ENCODE measurements at regions not wholly inside any gene's neighbourhood (a gene's known extent, or its start where the extent isn't known, plus 50 kb on each side); places are given as distances from the start of the nearest gene placed in this dataset.
A peak's percentile ranks its signal among the peaks of the same experiment; 100 is the strongest.

GRCh38 chr3:74352166-74352565 is 262.3 kb downstream of the CNTN3 start:
- Histone ChIP-seq H3K27ac (no peak overlapping the region), H3K4me1 (replicated peaks in 1 of 2) (no peaks in the 10 kb centered on the region), H3K4me3 (no peak overlapping the region)
- 71 to 100% (median 100%) methylated on average over 1 of the region's 1 CpG; no CpG with 5 or more reads in 4 of the 10 experiments for WGBS, 10 experiments
- ATAC-seq (replicated peaks in 6 of 8), result no peak
- in situ Hi-C loops (cut with MboI; ENCODE audit: low pct_unique_long_range_greater_than_20kb in 2 of 9, low sequenced_read_pairs in 9 of 9, unreplicated experiment in 9 of 9), result no loop called here

- Histone ChIP-seq H3K4me3 (no peak overlapping the region), H3K4me1 (replicated peaks in 1 of 2) (no peaks in the 10 kb centered on the region), H3K27ac (no peak overlapping the region)
- in situ Hi-C loops (cut with MboI; ENCODE audit: low pct_unique_long_range_greater_than_20kb in 2 of 9, low sequenced_read_pairs in 9 of 9, unreplicated experiment in 9 of 9), result no loop called here
- 33 to 95% (median 75%) methylated on average over 1 to 5 of the region's 5 CpGs; no CpG with 5 or more reads in 1 of the 10 experiments for WGBS, 10 experiments
- ATAC-seq (replicated peaks in 6 of 8), result peak in 1 of 8 experiments; percentile 57
Measured at GRCh38 chr3:74351213-74351612, 263.2 kb downstream of the CNTN3 start.

- H3K4me3 ChIP-seq, result no peak overlapping the region
- H3K27ac ChIP-seq, result no peak overlapping the region
- WGBS, 10 experiments, result 29 to 100% (median 67%) methylated on average over 1 of the region's 1 CpG; no CpG with 5 or more reads in 4 of the 10 experiments
- H3K4me1 ChIP-seq (replicated peaks in 1 of 2), result no peaks in the 10 kb centered on the region
- peak in 1 of 8 experiments; percentile 65 for ATAC-seq (replicated peaks in 6 of 8)
- in situ Hi-C loops (cut with MboI; ENCODE audit: low pct_unique_long_range_greater_than_20kb in 2 of 9, low sequenced_read_pairs in 9 of 9, unreplicated experiment in 9 of 9), result no loop called here
Measured at GRCh38 chr3:74349015-74349414, 265.4 kb downstream of the CNTN3 start.

DNA sequence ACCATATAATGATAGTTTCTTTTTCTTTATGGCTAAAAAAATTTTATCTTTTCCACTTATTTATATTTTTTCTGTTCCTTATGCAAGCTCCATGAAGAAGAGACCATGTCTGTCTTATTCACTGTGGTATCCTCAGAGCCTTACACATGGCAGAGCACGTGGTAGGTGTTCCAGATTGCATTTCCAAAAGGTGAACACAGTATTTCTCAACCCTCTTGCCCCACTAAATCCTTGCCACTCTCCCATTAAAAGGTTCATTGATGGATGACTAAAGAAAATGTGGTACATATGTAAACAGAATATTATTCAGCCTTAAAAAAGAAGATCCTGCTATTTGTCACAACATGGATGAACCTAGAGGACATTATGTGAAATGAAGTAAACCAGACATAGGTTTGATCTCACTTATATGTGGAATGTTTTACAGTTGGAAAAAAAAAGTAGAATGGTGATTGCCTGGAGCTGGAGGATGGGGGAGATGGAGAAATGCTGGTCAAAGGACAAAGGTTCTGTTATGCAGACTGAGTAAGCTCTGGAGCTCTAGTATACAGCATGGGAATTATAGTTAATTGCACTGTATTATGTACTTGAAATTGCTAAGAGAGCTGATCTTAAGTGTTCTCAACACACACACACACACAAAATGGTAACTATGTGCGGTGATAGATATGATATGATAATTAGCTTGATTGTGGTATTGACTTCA is 266.7 kb downstream of the CNTN3 start:
- H3K27ac ChIP-seq, result no peak overlapping the region
- ATAC-seq (replicated peaks in 6 of 8), result no peak
- WGBS, 10 experiments, result 50 to 100% (median 73%) methylated on average over 1 to 2 of the region's 2 CpGs; no CpG with 5 or more reads in 2 of the 10 experiments
- in situ Hi-C loops (cut with MboI; ENCODE audit: low pct_unique_long_range_greater_than_20kb in 2 of 9, low sequenced_read_pairs in 9 of 9, unreplicated experiment in 9 of 9), result no loop called here
- H3K4me3 ChIP-seq, result no peak overlapping the region
- H3K4me1 ChIP-seq (replicated peaks in 1 of 2), result no peaks in the 10 kb centered on the region

- 81 to 100% (median 94%) methylated on average over 1 to 3 of the region's 3 CpGs for WGBS, 10 experiments
- in situ Hi-C loops (cut with MboI; ENCODE audit: low pct_unique_long_range_greater_than_20kb in 2 of 9, low sequenced_read_pairs in 9 of 9, unreplicated experiment in 9 of 9), result no loop called here
- H3K4me1 ChIP-seq (replicated peaks in 1 of 2), result no peaks in the 10 kb centered on the region
- H3K4me3 ChIP-seq, result no peak overlapping the region
- ATAC-seq (replicated peaks in 6 of 8), result no peak
- H3K27ac ChIP-seq, result no peak overlapping the region
Measured at GRCh38 chr3:74346896-74347295, 267.6 kb downstream of the CNTN3 start.

- WGBS, 10 experiments, result 86 to 100% (median 92%) methylated on average over 2 of the region's 2 CpGs
Measured at GRCh38 chr3:74345701-74346100, 268.8 kb downstream of the CNTN3 start.

GRCh38 chr3:74344865-74345440 is 269.5 kb downstream of the CNTN3 start:
- in situ Hi-C loops (cut with MboI; ENCODE audit: low pct_unique_long_range_greater_than_20kb in 2 of 9, low sequenced_read_pairs in 9 of 9, unreplicated experiment in 9 of 9), result no loop called here
- 63 to 100% (median 97%) methylated on average over 1 to 3 of the region's 3 CpGs; no CpG with 5 or more reads in 4 of the 10 experiments for WGBS, 10 experiments
- H3K4me3 ChIP-seq, result no peak overlapping the region
- H3K27ac ChIP-seq, result no peak overlapping the region
- no peak for ATAC-seq (replicated peaks in 6 of 8)
- no peaks in the 10 kb centered on the region for H3K4me1 ChIP-seq (replicated peaks in 1 of 2)

More at GRCh38 chr3:74345701-74346100, 268.8 kb downstream of the CNTN3 start:
- Histone ChIP-seq H3K27ac (no peak overlapping the region), H3K4me1 (replicated peaks in 1 of 2) (no peaks in the 10 kb centered on the region), H3K4me3 (no peak overlapping the region)
- in situ Hi-C loops (cut with MboI; ENCODE audit: low pct_unique_long_range_greater_than_20kb in 2 of 9, low sequenced_read_pairs in 9 of 9, unreplicated experiment in 9 of 9), result no loop called here
- no peak for ATAC-seq (replicated peaks in 6 of 8)

- 70 to 100% (median 94%) methylated on average over 1 to 4 of the region's 4 CpGs; no CpG with 5 or more reads in 2 of the 10 experiments for WGBS, 10 experiments
- no peaks in the 10 kb centered on the region for H3K4me1 ChIP-seq (replicated peaks in 1 of 2)
- in situ Hi-C loops (cut with MboI; ENCODE audit: low pct_unique_long_range_greater_than_20kb in 2 of 9, low sequenced_read_pairs in 9 of 9, unreplicated experiment in 9 of 9), result no loop called here
- ATAC-seq (replicated peaks in 6 of 8), result no peak
- H3K4me3 ChIP-seq, result no peak overlapping the region
- no peak overlapping the region for H3K27ac ChIP-seq
Measured at GRCh38 chr3:74343391-74343790, 271.1 kb downstream of the CNTN3 start.

- 50 to 100% (median 83%) methylated on average over 1 of the region's 1 CpG; no CpG with 5 or more reads in 1 of the 10 experiments for WGBS, 10 experiments
- no peak overlapping the region for H3K27ac ChIP-seq
- ATAC-seq (replicated peaks in 6 of 8), result no peak
- in situ Hi-C loops (cut with MboI; ENCODE audit: low pct_unique_long_range_greater_than_20kb in 2 of 9, low sequenced_read_pairs in 9 of 9, unreplicated experiment in 9 of 9), result no loop called here
- H3K4me3 ChIP-seq, result no peak overlapping the region
- no peaks in the 10 kb centered on the region for H3K4me1 ChIP-seq (replicated peaks in 1 of 2)
Measured at GRCh38 chr3:74338998-74339397, 275.5 kb downstream of the CNTN3 start.

- ATAC-seq (replicated peaks in 6 of 8), result peak in 1 of 8 experiments; percentile 37
- Histone ChIP-seq H3K4me1 (replicated peaks in 1 of 2) (no peaks in the 10 kb centered on the region), H3K4me3 (no peak overlapping the region), H3K27ac (no peak overlapping the region)
- WGBS, 10 experiments, result 44 to 92% (median 71%) methylated on average over 1 to 2 of the region's 2 CpGs; no CpG with 5 or more reads in 1 of the 10 experiments
- in situ Hi-C loops (cut with MboI; ENCODE audit: low pct_unique_long_range_greater_than_20kb in 2 of 9, low sequenced_read_pairs in 9 of 9, unreplicated experiment in 9 of 9), result no loop called here
Measured at GRCh38 chr3:74332165-74332564, 282.3 kb downstream of the CNTN3 start.

DNA sequence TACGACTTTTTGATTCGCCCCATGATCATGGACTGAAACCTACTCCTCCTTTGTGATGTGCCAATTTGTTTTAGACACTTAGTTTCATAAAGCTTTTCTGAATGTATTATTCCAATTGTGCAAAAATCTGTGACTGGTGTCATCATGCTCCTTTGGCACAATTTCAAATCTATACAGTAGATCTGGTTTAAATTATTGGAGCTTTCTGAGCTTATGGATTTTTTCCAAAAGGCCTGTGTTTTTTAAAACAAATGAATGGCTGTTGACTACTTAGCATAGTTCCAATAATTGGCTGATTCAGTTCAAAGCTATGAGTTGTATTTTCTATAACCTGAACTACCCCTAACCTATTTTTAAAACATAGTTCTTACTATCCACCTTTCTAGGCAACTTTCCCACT is 282.7 kb downstream of the CNTN3 start:
- in situ Hi-C loops (cut with MboI; ENCODE audit: low pct_unique_long_range_greater_than_20kb in 2 of 9, low sequenced_read_pairs in 9 of 9, unreplicated experiment in 9 of 9), result no loop called here
- no peak overlapping the region for H3K4me3 ChIP-seq
- WGBS, 10 experiments, result 50 to 100% (median 86%) methylated on average over 1 to 2 of the region's 2 CpGs; no CpG with 5 or more reads in 3 of the 10 experiments

GRCh38 chr3:74329096-74329495 is 285.4 kb downstream of the CNTN3 start:
- Histone ChIP-seq H3K4me1 (replicated peaks in 1 of 2) (no peaks in the 10 kb centered on the region), H3K27ac (no peak overlapping the region), H3K4me3 (no peak overlapping the region)
- no peak for ATAC-seq (replicated peaks in 6 of 8)
- in situ Hi-C loops (cut with MboI; ENCODE audit: low pct_unique_long_range_greater_than_20kb in 2 of 9, low sequenced_read_pairs in 9 of 9, unreplicated experiment in 9 of 9), result no loop called here

More for the DNA sequence above, 282.7 kb downstream of the CNTN3 start:
- no peak for ATAC-seq (replicated peaks in 6 of 8)
- Histone ChIP-seq H3K27ac (no peak overlapping the region), H3K4me1 (replicated peaks in 1 of 2) (no peaks in the 10 kb centered on the region)

GRCh38 chr3:74328435-74328834 is 286.0 kb downstream of the CNTN3 start:
- ATAC-seq (replicated peaks in 6 of 8), result peak in 1 of 8 experiments; percentile 60
- in situ Hi-C loops (cut with MboI; ENCODE audit: low pct_unique_long_range_greater_than_20kb in 2 of 9, low sequenced_read_pairs in 9 of 9, unreplicated experiment in 9 of 9), result no loop called here
- H3K27ac ChIP-seq, result no peak overlapping the region
- 80 to 100% (median 94%) methylated on average over 2 of the region's 2 CpGs; no CpG with 5 or more reads in 3 of the 10 experiments for whole genome bisulfite sequencing, 10 experiments
- H3K4me3 ChIP-seq, result no peak overlapping the region
- H3K4me1 ChIP-seq (replicated peaks in 1 of 2), result no peaks in the 10 kb centered on the region

- no peak overlapping the region for H3K27ac ChIP-seq
- H3K4me3 ChIP-seq, result no peak overlapping the region
- no peaks in the 10 kb centered on the region for H3K4me1 ChIP-seq (replicated peaks in 1 of 2)
- 60 to 86% (median 77%) methylated on average over 2 to 3 of the region's 3 CpGs for whole genome bisulfite sequencing, 10 experiments
- in situ Hi-C loops (cut with MboI; ENCODE audit: low pct_unique_long_range_greater_than_20kb in 2 of 9, low sequenced_read_pairs in 9 of 9, unreplicated experiment in 9 of 9), result no loop called here
- no peak for ATAC-seq (replicated peaks in 6 of 8)
Measured at GRCh38 chr3:74315291-74315690, 299.2 kb downstream of the CNTN3 start.
